ENCODE measurements at regions not wholly inside any gene's neighbourhood (a gene's known extent, or its start where the extent isn't known, plus 50 kb on each side); places are given as distances from the start of the nearest gene placed in this dataset.
A peak's percentile ranks its signal among the peaks of the same experiment; 100 is the strongest.

GRCh38 chr12:75720812-75721641 lies 209.6 kb upstream of the KRR1 start (continued):
- TF ChIP-seq GABPA (IDR thresholded peaks at IDR 0.05; ENCODE audit: low read depth) (no peak), CTCF (IDR thresholded peaks at IDR 0.05) (no peak), EZH2phosphoT487 (IDR thresholded peaks at IDR 0.05; ENCODE audit: borderline replicate concordance, low read depth) (no peak), CHD2 (IDR thresholded peaks at IDR 0.05; ENCODE audit: low read length, partially characterized antibody) (peak; percentile 25), USF2 (IDR thresholded peaks at IDR 0.05; ENCODE audit: borderline replicate concordance, low read depth, low read length) (no peak), RCOR1 (IDR thresholded peaks at IDR 0.05; ENCODE audit: low read length) (peak; percentile 68; the same call in 1 of the 2 replicates), SIN3A (IDR thresholded peaks at IDR 0.05; ENCODE audit: borderline replicate concordance, low read depth, low read length) (no peak), RAD21 (IDR thresholded peaks at IDR 0.05; ENCODE audit: low read length) (no peak), POLR2AphosphoS5 (IDR thresholded peaks at IDR 0.05; ENCODE audit: low read depth, low read length) (no peak), SMC3 (IDR thresholded peaks at IDR 0.05; ENCODE audit: low read depth, low read length) (0 out of 2 replicates have a peak, but pooled peaks have one; percentile 13), RFX5 (IDR thresholded peaks at IDR 0.05; ENCODE audit: low read length) (no peak), MAX (IDR thresholded peaks at IDR 0.05; ENCODE audit: low read depth) (no peak), ELF1 (IDR thresholded peaks at IDR 0.05) (no peak), REST (IDR thresholded peaks at IDR 0.05; ENCODE audit: low read depth, low read length) (no peak), NRF1 (IDR thresholded peaks at IDR 0.05; ENCODE audit: low read depth, low read length) (no peak), YY1 (IDR thresholded peaks at IDR 0.05; ENCODE audit: low read depth) (no peak), USF1 (IDR thresholded peaks at IDR 0.05; ENCODE audit: borderline replicate concordance, low read depth) (no peak)
- TF ChIP-seq, protein P1, sequence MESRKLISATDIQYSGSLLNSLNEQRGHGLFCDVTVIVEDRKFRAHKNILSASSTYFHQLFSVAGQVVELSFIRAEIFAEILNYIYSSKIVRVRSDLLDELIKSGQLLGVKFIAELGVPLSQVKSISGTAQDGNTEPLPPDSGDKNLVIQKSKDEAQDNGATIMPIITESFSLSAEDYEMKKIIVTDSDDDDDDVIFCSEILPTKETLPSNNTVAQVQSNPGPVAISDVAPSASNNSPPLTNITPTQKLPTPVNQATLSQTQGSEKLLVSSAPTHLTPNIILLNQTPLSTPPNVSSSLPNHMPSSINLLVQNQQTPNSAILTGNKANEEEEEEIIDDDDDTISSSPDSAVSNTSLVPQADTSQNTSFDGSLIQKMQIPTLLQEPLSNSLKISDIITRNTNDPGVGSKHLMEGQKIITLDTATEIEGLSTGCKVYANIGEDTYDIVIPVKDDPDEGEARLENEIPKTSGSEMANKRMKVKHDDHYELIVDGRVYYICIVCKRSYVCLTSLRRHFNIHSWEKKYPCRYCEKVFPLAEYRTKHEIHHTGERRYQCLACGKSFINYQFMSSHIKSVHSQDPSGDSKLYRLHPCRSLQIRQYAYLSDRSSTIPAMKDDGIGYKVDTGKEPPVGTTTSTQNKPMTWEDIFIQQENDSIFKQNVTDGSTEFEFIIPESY (IDR thresholded peaks at IDR 0.05; ENCODE audit: borderline replicate concordance, low read depth): no peak
